Mucosa of rectum (tissue), 2 donors: ENCODE measurements at regions not wholly inside any gene's neighbourhood (a gene's known extent, or its start where the extent isn't known, plus 50 kb on each side); places are given as distances from the start of the nearest gene placed in this dataset.
"Not testable (repeated sequence)": the region's sequence is repeated elsewhere in the genome, so short reads cannot be mapped to it uniquely, and the experiment has no call there.

ENCODE experiments used
- H3K27ac ChIP-seq, 2 donors: one replicate each; pipeline ENCODE4 v1.7.0; 2013; ENCODE audit warnings: inconsistent platforms in 2 of 2, low read depth in 2 of 2, low read length in 2 of 2
- H3K27me3 ChIP-seq, 2 donors: one replicate each; pipeline ENCODE4 v1.7.0; 2013; ENCODE audit warnings: low read length in 2 of 2; ENCODE audit not compliant: control insufficient read depth in 2 of 2, insufficient read depth in 2 of 2
- H3K36me3 ChIP-seq, 2 donors: one replicate each; pipeline ENCODE4 v1.7.0; 2013; ENCODE audit warnings: low read length in 2 of 2; ENCODE audit not compliant: control insufficient read depth in 2 of 2, insufficient read depth in 2 of 2
- H3K4me1 ChIP-seq, 2 donors: one replicate each; pipeline ENCODE4 v1.7.0; 2013; ENCODE audit warnings: low read length in 2 of 2, mild to moderate bottlenecking in 1 of 2; ENCODE audit not compliant: control insufficient read depth in 2 of 2, insufficient read depth in 2 of 2
- H3K4me3 ChIP-seq, 2 donors: one replicate each; pipeline ENCODE4 v1.7.0; 2013; ENCODE audit warnings: low read length in 2 of 2
- H3K9ac ChIP-seq, 2 donors: one replicate each; pipeline ENCODE4 v1.7.0; 2013; ENCODE audit warnings: low read length in 2 of 2, low read depth in 1 of 2, mild to moderate bottlenecking in 1 of 2
- H3K9me3 ChIP-seq, 2 donors: one replicate each; pipeline ENCODE4 v1.7.0; 2013; ENCODE audit warnings: low read length in 2 of 2; ENCODE audit not compliant: control insufficient read depth in 2 of 2
- donor health status: healthy.
- donor health status: Normal muscosa, but diverticular disease.

- peaks cover 24 to 29% of the 10 kb centered on the region in 2 donors for H3K36me3 ChIP-seq
- not testable (repeated sequence) for H3K27ac ChIP-seq, H3K9ac ChIP-seq
Measured at GRCh38 chr16:70014915-70015314, 63.8 kb downstream of the CLEC18A start.

GRCh38 chr16:70016751-70017150 is 65.6 kb downstream of the CLEC18A start:
- not testable (repeated sequence) for H3K4me3 ChIP-seq, H3K9ac ChIP-seq

More at GRCh38 chr16:70014915-70015314, 63.8 kb downstream of the CLEC18A start:
- not testable (repeated sequence) for H3K27me3 ChIP-seq, H3K4me3 ChIP-seq, H3K9me3 ChIP-seq, H3K4me1 ChIP-seq

GRCh38 chr16:70018254-70018653 is 67.1 kb downstream of the CLEC18A start:
- Histone ChIP-seq H3K36me3 (peaks cover 29 to 31% of the 10 kb centered on the region in 2 donors), H3K27me3 (no peaks in the 10 kb centered on the region), H3K4me1 (no peaks in the 10 kb centered on the region)

More at GRCh38 chr16:70016751-70017150, 65.6 kb downstream of the CLEC18A start:
- not testable (repeated sequence) for H3K27ac ChIP-seq, H3K27me3 ChIP-seq, H3K9me3 ChIP-seq, H3K4me1 ChIP-seq
- peaks cover 30 to 32% of the 10 kb centered on the region in 2 donors for H3K36me3 ChIP-seq

GRCh38 chr16:70023207-70023606 is 72.1 kb downstream of the CLEC18A start:
- not testable (repeated sequence) for H3K27ac ChIP-seq, H3K4me3 ChIP-seq, H3K9me3 ChIP-seq, H3K9ac ChIP-seq, H3K4me1 ChIP-seq, H3K27me3 ChIP-seq
- peaks cover 23 to 24% of the 10 kb centered on the region in 2 donors for H3K36me3 ChIP-seq

More at GRCh38 chr16:70018254-70018653, 67.1 kb downstream of the CLEC18A start:
- Histone ChIP-seq H3K27ac (no peak overlapping the region), H3K9me3 (no peaks in the 10 kb centered on the region), H3K9ac (no peak overlapping the region), H3K4me3 (no peak overlapping the region)

- H3K36me3 ChIP-seq = peaks cover 17 to 23% of the 10 kb centered on the region in 2 donors
- not testable (repeated sequence) for H3K27ac ChIP-seq, H3K9ac ChIP-seq, H3K27me3 ChIP-seq, H3K4me3 ChIP-seq, H3K4me1 ChIP-seq, H3K9me3 ChIP-seq
Measured at GRCh38 chr16:70023956-70024355, 72.8 kb downstream of the CLEC18A start.

- H3K4me3 ChIP-seq, H3K27me3 ChIP-seq, H3K9ac ChIP-seq, H3K9me3 ChIP-seq, H3K27ac ChIP-seq, H3K4me1 ChIP-seq: not testable (repeated sequence)
- H3K36me3 ChIP-seq = peaks cover 11 to 19% of the 10 kb centered on the region in 2 donors
Measured at GRCh38 chr16:70026165-70026854, 75.2 kb downstream of the CLEC18A start.

GRCh38 chr16:70032906-70033305 is 81.2 kb upstream of the PDPR start:
- not testable (repeated sequence) for H3K27ac ChIP-seq, H3K4me3 ChIP-seq, H3K9ac ChIP-seq, H3K4me1 ChIP-seq, H3K27me3 ChIP-seq, H3K9me3 ChIP-seq
- H3K36me3 ChIP-seq = peaks cover 5 to 12% of the 10 kb centered on the region in 2 donors

- H3K9ac ChIP-seq, H3K36me3 ChIP-seq, H3K27ac ChIP-seq, H3K27me3 ChIP-seq, H3K4me1 ChIP-seq, H3K4me3 ChIP-seq, H3K9me3 ChIP-seq: not testable (repeated sequence)
Measured at GRCh38 chr16:70037913-70038312, 76.2 kb upstream of the PDPR start.

GRCh38 chr16:70040554-70040953 is 73.6 kb upstream of the PDPR start:
- not testable (repeated sequence) for H3K4me1 ChIP-seq, H3K9me3 ChIP-seq, H3K36me3 ChIP-seq, H3K9ac ChIP-seq, H3K27me3 ChIP-seq, H3K4me3 ChIP-seq
- peak overlapping the region; percentile 54 to 72 for H3K27ac ChIP-seq

GRCh38 chr16:70043538-70044067 is 70.5 kb upstream of the PDPR start:
- not testable (repeated sequence) for H3K9me3 ChIP-seq, H3K4me3 ChIP-seq, H3K27me3 ChIP-seq, H3K4me1 ChIP-seq, H3K27ac ChIP-seq, H3K9ac ChIP-seq, H3K36me3 ChIP-seq
